ENCODE measurements at regions not wholly inside any gene's neighbourhood (a gene's known extent, or its start where the extent isn't known, plus 50 kb on each side); places are given as distances from the start of the nearest gene placed in this dataset.

DNA sequence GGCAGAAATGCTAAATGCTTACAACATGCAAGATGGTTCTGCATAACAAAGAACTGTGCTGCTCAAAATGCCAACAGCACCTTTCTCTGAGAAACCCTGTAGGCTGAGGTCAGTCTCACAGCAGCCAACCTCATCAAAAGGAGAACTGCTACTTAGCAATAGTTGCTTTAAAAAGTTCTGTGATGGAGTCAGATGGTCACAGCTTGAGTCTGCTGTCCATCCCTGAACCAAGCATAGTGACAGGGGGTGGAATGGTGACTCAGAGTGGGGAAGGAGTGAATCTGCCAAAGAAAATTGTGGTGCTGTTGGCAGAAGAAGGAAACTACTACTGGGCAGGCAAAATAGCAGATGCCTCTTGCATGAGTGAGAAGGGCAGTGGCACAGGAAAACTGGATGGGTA lies 106.0 kb upstream of the FAM78B start:
- RAD21 ChIA-PET (ENCODE audit: low non-redundant PET in 1 of 2, low total read pairs in 2 of 2, uncharacterized antibody in 2 of 2, unreplicated experiment in 2 of 2) = no interaction called here
- Histone ChIP-seq H3K79me2 (ENCODE audit: insufficient read depth, low read length) (no peaks in the 10 kb centered on the region), H2AFZ (ENCODE audit: low read depth, low read length, poor library complexity, severe bottlenecking) (no peak overlapping the region), H3K4me2 (ENCODE audit: low read length) (no peak overlapping the region), H3K27ac (ENCODE audit: low read depth, low read length) (no peak overlapping the region), H3K9me3 (ENCODE audit: control insufficient read depth in 1 of 2, insufficient read depth in 1 of 2, low read depth in 1 of 2, low read length in 2 of 2) (no peaks in the 10 kb centered on the region), H4K20me1 (ENCODE audit: insufficient read depth) (no peaks in the 10 kb centered on the region), H3K4me1 (ENCODE audit: control insufficient read depth in 1 of 2, insufficient read depth in 2 of 2, low read length in 2 of 2) (no peaks in the 10 kb centered on the region; a peak in 1 of 4 replicates), H3K36me3 (ENCODE audit: control insufficient read depth in 1 of 2, insufficient read depth in 2 of 2, low read length in 2 of 2) (no peaks in the 10 kb centered on the region), H3K9ac (ENCODE audit: low read length) (no peak overlapping the region), H3K27me3 (ENCODE audit: insufficient read depth, low read length) (no peaks in the 10 kb centered on the region), H3K4me3 (replicated peaks in 1 of 2; ENCODE audit: low read depth in 1 of 2, low read length in 2 of 2) (no peak overlapping the region), H3K9me2 (ENCODE audit: insufficient read depth) (no peaks in the 10 kb centered on the region)
- DNase-seq (ENCODE audit: low read depth, low spot score) = no peak
- ATAC-seq = no peak
- BruUV-seq (replicated peaks) = no TSS peak
- no peak for TF ChIP-seq JUND (IDR thresholded peaks at IDR 0.05)
- TF ChIP-seq YY1 (IDR thresholded peaks at IDR 0.05; ENCODE audit: extremely low read depth, insufficient replicate concordance, low read depth, low read length) = no peak
- intact Hi-C loops (cut with micrococcal nuclease) = no loop called here
- POLR2A ChIA-PET = no interaction called here
- CTCF ChIA-PET = no interaction called here

DNA sequence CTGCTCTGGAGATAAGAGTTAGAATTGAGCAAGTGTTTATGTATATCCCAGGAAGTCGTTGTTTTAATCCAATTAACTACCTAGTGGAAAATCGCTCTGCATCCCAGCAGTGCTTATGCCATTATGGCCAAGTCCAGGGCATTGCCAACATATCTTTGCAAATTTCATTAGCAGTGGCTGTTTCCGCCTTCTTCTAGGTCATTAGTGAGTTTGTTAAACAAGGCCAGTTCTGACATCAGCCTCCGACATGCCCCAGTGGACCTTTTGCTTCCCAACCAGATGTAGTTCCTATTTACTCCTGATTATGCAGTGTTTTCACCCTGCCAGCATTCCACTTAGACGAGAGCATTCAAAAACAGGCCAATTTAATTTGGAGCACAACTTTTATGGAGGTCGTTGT lies 106.8 kb upstream of the FAM78B start:
- no peak for ATAC-seq
- RAD21 ChIA-PET (ENCODE audit: low non-redundant PET in 1 of 2, low total read pairs in 2 of 2, uncharacterized antibody in 2 of 2, unreplicated experiment in 2 of 2) = no interaction called here
- Histone ChIP-seq H3K27me3 (ENCODE audit: insufficient read depth, low read length) (no peaks in the 10 kb centered on the region), H3K4me2 (ENCODE audit: low read length) (no peak overlapping the region), H4K20me1 (ENCODE audit: insufficient read depth) (no peaks in the 10 kb centered on the region), H3K36me3 (ENCODE audit: control insufficient read depth in 1 of 2, insufficient read depth in 2 of 2, low read length in 2 of 2) (no peaks in the 10 kb centered on the region), H3K4me1 (ENCODE audit: control insufficient read depth in 1 of 2, insufficient read depth in 2 of 2, low read length in 2 of 2) (no peaks in the 10 kb centered on the region; a peak in 1 of 4 replicates), H3K9me2 (ENCODE audit: insufficient read depth) (no peaks in the 10 kb centered on the region), H3K27ac (ENCODE audit: low read depth, low read length) (no peak overlapping the region), H2AFZ (ENCODE audit: low read depth, low read length, poor library complexity, severe bottlenecking) (no peak overlapping the region), H3K4me3 (replicated peaks in 1 of 2; ENCODE audit: low read depth in 1 of 2, low read length in 2 of 2) (no peak overlapping the region), H3K9ac (ENCODE audit: low read length) (no peak overlapping the region), H3K79me2 (ENCODE audit: insufficient read depth, low read length) (no peaks in the 10 kb centered on the region), H3K9me3 (ENCODE audit: control insufficient read depth in 1 of 2, insufficient read depth in 1 of 2, low read depth in 1 of 2, low read length in 2 of 2) (no peaks in the 10 kb centered on the region)
- POLR2A ChIA-PET = no interaction called here
- CTCF ChIA-PET = no interaction called here
- no TSS peak for BruUV-seq (replicated peaks)
- no peak for DNase-seq (ENCODE audit: low read depth, low spot score)
- TF ChIP-seq TCF7L2 (IDR thresholded peaks at IDR 0.05; ENCODE audit: borderline replicate concordance, extremely low read depth, insufficient read depth, insufficient read length) (no peak), SIN3A (IDR thresholded peaks at IDR 0.05; ENCODE audit: low read depth) (no peak), CBX3 (IDR thresholded peaks at IDR 0.05; ENCODE audit: low read depth) (no peak), EZH2 (IDR thresholded peaks at IDR 0.05) (no peak), SRF (IDR thresholded peaks at IDR 0.05; ENCODE audit: low read depth) (no peak), ZFX (IDR thresholded peaks at IDR 0.05) (no peak), EGR1 (IDR thresholded peaks at IDR 0.05; ENCODE audit: low read depth) (no peak), SP1 (IDR thresholded peaks at IDR 0.05; ENCODE audit: low read depth) (no peak), EZH2phosphoT487 (IDR thresholded peaks at IDR 0.05; ENCODE audit: borderline replicate concordance) (no peak), CEBPB (IDR thresholded peaks at IDR 0.05; ENCODE audit: low read depth) (no peak)
- TF ChIP-seq, protein P1, sequence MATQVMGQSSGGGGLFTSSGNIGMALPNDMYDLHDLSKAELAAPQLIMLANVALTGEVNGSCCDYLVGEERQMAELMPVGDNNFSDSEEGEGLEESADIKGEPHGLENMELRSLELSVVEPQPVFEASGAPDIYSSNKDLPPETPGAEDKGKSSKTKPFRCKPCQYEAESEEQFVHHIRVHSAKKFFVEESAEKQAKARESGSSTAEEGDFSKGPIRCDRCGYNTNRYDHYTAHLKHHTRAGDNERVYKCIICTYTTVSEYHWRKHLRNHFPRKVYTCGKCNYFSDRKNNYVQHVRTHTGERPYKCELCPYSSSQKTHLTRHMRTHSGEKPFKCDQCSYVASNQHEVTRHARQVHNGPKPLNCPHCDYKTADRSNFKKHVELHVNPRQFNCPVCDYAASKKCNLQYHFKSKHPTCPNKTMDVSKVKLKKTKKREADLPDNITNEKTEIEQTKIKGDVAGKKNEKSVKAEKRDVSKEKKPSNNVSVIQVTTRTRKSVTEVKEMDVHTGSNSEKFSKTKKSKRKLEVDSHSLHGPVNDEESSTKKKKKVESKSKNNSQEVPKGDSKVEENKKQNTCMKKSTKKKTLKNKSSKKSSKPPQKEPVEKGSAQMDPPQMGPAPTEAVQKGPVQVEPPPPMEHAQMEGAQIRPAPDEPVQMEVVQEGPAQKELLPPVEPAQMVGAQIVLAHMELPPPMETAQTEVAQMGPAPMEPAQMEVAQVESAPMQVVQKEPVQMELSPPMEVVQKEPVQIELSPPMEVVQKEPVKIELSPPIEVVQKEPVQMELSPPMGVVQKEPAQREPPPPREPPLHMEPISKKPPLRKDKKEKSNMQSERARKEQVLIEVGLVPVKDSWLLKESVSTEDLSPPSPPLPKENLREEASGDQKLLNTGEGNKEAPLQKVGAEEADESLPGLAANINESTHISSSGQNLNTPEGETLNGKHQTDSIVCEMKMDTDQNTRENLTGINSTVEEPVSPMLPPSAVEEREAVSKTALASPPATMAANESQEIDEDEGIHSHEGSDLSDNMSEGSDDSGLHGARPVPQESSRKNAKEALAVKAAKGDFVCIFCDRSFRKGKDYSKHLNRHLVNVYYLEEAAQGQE (IDR thresholded peaks at IDR 0.05; ENCODE audit: low read depth) = no peak
- TF ChIP-seq, protein P2, sequence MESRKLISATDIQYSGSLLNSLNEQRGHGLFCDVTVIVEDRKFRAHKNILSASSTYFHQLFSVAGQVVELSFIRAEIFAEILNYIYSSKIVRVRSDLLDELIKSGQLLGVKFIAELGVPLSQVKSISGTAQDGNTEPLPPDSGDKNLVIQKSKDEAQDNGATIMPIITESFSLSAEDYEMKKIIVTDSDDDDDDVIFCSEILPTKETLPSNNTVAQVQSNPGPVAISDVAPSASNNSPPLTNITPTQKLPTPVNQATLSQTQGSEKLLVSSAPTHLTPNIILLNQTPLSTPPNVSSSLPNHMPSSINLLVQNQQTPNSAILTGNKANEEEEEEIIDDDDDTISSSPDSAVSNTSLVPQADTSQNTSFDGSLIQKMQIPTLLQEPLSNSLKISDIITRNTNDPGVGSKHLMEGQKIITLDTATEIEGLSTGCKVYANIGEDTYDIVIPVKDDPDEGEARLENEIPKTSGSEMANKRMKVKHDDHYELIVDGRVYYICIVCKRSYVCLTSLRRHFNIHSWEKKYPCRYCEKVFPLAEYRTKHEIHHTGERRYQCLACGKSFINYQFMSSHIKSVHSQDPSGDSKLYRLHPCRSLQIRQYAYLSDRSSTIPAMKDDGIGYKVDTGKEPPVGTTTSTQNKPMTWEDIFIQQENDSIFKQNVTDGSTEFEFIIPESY (IDR thresholded peaks at IDR 0.05; ENCODE audit: extremely low read depth, insufficient replicate concordance, low read length) = no peak
- TF ChIP-seq, protein P3, sequence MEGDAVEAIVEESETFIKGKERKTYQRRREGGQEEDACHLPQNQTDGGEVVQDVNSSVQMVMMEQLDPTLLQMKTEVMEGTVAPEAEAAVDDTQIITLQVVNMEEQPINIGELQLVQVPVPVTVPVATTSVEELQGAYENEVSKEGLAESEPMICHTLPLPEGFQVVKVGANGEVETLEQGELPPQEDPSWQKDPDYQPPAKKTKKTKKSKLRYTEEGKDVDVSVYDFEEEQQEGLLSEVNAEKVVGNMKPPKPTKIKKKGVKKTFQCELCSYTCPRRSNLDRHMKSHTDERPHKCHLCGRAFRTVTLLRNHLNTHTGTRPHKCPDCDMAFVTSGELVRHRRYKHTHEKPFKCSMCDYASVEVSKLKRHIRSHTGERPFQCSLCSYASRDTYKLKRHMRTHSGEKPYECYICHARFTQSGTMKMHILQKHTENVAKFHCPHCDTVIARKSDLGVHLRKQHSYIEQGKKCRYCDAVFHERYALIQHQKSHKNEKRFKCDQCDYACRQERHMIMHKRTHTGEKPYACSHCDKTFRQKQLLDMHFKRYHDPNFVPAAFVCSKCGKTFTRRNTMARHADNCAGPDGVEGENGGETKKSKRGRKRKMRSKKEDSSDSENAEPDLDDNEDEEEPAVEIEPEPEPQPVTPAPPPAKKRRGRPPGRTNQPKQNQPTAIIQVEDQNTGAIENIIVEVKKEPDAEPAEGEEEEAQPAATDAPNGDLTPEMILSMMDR (IDR thresholded peaks at IDR 0.05 in 2 of 3, conservative IDR thresholded peaks at IDR 0.05 in 1 of 3; ENCODE audit: borderline replicate concordance in 1 of 3, insufficient read depth in 1 of 3, low read depth in 2 of 3, low read length in 2 of 3) = no peak
- intact Hi-C loops (cut with micrococcal nuclease) = no loop called here
